Mesenteric fat pad (tissue), 1 donor: ENCODE measurements at regions not wholly inside any gene's neighbourhood (a gene's known extent, or its start where the extent isn't known, plus 50 kb on each side); places are given as distances from the start of the nearest gene placed in this dataset.

ENCODE experiments used
- DNase-seq: peaks from one replicate; pipeline ENCODE4 v3.0.0-alpha.2; 2020; ENCODE audit warnings: low spot score
- donor health status: DM: yes; HTN: yes; CAD: no.

DNA sequence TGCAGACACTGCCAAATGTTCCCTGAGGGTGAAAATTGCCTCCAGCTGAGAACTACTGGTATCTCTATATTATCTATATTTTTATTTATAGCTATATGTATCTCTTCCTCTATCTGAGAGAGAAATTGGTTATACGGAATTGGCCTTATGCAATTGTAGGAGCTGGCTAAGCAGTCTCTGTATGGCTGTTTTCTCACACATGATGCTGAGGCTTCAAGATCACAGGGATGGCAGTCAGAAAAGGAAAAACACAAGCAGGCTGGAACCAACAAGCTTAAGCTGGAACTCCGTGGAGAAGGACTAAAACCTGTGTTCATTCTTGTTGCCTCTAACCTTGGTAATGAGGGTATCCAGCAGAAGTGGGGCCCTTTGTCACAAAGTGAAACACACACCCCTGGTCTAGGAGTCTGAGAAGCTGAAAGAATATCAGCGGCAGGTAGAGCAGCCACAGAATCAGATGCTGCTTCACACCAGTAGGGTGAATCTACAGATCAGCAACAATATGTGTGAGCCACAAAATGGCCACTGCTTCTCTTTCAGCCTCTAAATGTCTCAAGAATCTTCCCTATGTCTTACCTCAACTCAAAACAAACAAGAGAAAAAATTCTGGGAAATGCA, 166.5 kb upstream of the PPP1R2C start:
- no peak for DNase-seq

DNA sequence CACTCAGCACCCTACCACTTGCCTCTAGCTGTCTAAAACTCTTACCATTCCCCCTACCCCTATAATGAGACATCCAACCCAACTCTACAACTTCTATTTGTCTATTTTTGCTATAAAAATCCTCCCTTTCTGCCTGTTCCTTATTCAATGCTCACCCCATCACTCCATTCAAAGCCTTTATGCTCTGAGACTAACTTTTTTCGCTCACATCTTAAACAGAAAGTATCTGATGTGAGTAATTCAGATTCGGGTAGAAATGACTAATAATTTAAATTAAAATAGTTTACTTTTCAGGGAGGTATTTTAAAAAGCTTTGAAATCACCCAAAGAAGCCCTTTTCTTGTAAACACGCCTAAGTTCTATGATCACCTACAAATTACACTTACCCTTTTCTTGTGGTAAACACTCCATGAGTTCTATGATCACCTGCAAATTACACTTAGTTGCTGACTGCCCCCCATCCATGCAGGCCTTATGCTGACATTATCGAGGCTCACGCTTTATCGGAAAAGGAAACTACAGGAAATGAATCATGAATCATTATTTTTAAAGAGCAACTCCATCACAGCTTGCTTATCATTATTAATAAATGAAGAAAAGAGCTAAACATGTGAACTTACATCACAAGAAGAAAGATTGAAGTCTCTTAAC, 168.7 kb upstream of the PPP1R2C start:
- no peak for DNase-seq

DNA sequence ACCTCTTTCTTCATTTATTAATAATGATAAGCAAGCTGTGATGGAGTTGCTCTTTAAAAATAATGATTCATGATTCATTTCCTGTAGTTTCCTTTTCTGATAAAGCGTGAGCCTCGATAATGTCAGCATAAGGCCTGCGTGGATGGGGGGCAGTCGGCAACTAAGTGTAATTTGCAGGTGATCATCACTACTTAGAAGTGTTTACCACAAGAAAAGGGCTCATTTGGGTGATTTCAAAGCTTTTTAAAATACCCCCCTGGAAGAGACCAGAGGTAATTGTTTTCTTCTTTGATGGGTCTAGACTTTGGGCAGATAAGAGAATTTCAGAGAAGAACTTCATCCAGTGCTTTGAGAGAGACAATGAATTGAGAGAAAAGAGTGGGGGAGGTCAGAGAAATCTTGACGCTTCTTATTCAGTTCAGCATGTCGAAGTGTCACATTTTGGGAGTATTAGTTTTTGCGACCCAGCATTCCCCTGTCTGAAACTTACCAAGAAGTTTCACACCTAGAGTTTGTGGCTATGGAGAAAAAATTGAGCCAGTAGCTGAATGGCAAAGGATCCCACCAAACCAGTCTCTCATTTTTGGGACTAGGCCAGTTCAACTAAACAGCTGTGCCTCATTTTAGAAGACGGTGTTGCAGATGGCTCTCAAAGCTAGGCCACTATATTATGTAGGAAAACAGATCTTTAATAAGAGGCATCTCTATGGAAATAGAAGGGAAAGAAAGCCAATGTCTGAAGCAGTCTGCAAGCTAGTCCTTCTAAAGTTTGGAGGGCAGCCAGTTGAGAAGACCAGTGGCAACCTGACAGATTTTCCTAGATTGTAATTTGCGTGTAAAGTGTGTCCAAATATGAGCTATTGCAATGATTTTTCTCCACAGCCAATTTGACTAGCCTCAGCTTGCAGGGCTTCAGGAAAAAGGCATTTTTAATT, 171.0 kb upstream of the PPP1R2C start:
- no peak for DNase-seq

DNA sequence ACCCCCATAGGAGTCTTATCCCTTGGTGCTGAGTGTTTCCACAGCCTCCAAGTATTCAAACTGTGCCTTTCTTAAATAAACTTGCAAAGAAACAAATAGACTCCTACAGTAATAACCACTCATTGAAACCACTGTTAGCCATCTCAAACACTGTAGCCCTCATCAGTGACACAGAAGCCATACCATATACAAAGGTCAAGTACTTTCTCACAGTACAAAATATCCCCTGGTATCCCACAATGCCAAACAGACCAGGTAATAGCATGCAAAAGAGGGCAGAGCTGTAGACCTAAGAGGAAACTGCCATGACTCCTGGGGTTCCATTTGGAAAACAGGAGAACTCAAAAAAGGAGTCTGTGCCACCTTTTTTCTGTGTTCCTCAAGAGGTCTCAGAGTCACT, 173.8 kb upstream of the PPP1R2C start:
- no peak for DNase-seq

DNA sequence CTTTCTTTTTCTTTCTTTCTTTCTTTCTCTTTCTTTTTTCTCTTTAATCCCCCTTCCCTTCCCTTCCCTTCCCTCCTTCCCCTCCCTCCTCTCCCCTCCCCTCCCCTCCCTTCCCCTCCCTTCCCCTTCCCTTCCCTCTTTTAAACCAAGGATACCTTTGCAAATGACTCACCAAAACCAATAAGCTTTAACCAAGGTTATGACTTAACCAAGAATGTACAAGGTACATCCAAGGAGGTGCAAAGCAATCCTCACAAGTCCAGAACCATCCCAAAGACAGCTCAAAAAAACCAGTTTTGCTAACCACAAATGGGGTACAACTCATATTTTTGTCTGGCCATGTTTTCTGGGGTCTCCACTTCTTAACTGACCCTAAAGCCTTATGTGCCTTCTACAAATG, 174.7 kb upstream of the PPP1R2C start:
- DNase-seq: no peak

DNA sequence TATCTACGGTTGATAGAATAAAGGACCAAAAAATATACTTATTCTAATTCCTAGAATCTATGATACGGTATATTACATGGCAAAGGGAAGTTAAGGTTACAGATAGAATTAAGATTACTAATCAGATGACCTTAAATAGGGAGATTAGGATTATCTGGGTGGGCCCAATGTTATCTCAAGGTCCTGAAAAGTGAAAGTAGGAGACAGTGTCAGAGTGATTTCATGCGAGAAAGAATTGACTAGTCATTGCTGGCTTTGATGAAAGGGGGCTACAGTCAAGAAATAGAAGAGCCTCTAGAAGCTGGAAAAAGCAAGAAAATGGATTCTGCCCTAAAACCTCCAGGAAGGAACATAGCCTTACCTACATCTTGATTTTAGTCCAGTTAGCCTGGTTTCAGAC, 176.9 kb upstream of the PPP1R2C start:
- no peak for DNase-seq

DNA sequence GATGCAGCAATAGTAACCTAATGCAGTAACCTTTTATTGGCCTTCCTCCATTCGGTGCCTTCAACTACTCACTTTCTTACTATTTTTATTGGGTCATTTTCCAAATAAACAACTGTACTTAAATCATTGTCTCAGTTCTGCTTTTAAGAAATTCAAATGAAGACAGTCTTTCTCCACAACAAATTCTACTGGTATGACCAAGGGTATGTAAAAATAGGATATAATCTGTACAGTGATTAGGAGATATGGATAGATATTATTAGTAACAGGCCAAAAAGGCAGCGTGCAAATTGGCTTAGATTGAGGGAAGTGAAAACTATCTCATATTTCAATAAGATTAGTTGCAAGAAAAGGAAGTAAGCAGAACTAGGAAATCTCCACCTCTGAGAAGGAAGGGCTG, 177.4 kb upstream of the PPP1R2C start:
- no peak for DNase-seq

DNA sequence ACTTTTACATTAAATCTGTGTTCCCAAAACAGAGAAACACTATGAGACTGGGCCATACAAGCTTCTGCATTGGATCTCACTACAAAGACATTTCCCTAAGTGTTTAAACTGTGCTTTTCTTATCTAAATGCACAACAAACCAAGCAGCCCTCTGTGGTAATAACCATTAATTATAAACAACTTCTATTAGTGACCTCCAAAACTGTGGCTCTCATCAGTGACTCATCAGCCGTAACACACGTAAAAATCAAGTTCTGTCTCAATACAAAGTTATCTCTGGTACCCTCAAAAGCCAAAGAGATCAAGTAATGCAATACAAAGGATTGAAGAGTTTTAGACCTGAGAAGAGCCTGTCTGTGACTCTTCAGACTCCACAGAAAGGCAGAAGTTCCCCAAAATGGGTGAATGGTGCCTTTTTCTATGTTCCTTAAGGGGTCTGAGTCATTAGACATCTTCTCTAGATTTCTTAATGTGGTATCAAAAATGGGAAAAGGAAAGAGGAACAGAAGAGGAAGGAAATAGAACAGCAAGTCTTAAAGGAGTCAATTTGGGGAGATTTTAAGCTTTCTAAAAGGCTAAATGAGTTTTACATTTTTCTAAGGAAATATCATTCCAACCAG, 189.8 kb upstream of the PPP1R2C start:
- no peak for DNase-seq

DNA sequence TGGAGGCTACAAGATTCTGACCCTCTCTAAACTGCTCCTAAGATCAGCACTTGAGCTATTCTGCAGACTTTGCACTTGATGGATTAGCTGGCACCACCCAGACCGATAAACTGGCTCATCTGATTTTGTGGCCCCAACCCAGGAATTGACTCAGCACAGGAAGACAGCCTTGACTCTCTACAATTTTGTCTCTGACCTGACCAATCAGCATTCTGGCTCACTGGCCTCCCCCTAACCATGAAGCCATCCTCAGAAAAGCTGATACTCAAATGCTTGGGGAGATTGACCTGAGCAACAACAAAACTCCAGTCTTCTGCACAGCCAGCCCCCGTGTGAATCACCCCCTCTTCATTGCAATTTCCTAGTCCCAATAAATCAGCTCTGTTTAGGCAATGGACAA, 195.4 kb upstream of the PPP1R2C start:
- DNase-seq: no peak

DNA sequence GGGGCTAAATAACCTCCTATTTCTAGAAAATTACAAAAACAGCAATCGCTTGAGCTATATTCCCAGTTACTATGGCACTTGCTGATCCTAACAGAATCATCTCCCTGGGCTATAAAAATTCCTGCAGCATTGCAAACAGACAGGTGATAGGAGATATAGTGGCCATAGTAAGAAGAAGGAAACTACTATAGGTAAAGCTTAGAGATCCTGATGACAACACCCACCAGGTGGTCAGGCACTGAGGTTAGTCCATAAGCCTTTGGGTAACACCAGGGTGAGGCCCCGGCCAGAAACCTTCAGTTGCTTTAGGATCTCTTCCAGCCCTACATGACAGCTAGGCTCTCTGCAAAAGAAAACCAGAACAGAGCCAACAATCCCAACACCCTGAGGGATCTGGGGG, 197.9 kb upstream of the PPP1R2C start:
- DNase-seq: no peak

DNA sequence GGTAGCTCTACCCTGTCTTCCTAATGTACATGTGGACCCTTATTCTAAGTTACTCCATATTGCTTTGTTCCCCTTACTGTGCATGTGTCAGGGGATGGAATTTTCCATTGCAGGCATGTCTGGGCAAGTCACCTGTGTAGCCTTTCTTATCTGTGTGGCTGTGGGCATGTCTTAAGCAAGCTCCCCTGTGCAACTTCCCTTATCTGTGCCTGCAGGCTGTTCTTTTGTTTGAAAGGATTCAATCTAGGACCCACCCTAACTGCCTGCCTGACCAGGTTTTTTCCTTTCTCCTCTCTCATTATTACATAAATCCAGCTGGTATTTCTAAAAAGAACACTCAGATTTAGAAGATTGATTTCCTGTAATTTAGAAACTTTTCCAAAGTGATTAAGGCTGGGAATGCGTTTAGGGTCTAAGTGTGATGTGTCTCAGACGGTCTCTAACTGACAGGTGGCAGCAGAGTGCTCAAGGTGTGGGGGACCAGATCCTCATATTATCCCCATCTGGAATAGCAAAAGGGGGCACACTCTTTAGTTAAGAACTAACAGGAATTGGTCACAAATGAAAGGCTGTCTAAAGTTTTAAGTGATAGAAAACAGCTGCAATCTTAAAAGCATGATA, 198.9 kb upstream of the PPP1R2C start:
- DNase-seq: no peak

DNA sequence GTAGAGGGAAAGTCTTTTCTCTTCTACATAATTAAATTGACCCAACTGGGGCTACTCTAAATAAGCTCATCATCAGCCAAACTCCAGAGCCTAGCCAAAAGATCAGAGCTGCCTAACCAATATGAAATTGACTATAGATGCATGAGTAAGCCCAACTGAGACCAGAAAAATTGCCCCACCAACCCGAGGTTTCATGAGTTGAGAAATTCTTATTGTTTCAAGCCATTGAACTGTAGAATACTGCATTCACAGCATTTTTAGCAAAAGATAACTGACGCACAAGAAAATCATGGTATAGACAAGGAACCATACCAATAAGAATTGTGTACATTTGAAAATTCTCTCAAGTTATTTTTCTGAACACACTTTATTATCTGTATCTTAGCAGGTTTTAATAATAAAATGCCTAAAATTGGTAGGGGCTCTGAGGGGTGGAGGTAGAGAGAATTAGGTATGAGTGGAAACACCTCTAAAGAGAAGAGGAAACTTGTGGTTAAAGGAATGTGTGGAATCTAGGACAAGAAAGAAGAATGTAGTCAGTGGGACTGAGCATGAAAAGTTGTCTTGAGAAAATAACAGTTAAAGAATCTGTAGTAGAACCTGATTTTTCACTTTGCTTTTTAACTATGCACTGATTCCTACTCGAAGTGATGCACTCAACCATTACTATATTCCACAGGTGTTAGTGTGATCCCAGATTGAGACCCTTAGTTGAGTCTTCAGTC, 200.9 kb upstream of the PPP1R2C start:
- no peak for DNase-seq

DNA sequence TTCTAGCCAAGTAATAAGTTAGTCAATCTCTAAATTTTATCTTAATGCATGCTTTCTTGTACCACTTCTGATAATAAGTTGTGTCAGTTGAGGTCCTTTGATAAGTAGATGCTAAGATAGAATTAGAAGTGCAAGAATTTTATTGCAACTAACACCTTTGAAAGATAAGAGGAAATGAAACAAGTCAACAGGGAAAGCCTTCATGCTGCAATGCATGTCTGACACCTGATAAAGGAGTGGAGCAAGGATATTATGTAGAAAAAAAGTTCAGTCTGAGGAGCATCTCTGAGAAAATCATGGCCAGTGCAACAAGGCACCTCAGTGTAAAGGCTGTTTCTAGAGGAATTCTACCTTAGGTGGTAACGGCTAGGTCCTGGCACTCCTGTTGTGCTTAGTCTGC, 210.7 kb upstream of the PPP1R2C start:
- no peak for DNase-seq

DNA sequence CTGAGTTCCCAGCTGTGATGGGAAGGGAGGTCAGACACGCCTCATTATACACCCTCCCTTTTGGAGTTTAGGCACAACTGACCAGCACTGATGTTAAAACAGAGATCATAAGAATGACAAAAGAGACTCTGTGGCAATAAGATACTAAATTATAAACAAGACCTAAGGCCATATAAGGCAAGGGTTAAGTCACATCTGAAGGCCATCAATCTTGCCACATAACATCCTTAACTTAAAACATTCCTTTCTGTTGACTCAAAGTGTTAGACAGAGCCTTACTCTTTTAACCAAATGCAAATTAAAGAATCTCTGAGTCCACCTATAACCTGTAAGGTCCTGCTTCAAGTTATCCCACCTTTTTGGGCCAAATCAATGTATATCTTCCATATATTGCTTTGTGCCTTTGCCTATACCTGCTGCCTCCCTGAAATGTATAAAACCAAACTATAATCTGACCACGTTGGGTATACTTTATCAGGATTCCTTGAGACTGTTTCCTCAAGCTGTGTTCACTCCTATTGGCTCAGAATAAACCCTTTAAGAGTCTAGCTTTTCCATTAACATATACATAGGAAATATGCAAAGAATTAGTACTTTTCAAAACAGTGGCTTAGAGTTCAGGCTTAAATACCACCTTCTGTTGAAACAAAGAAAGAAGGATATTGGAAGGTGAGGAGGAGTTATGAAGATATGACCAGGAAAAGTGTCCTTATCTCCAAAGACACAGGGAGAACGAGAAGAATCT, 214.4 kb upstream of the PPP1R2C start:
- DNase-seq: no peak

DNA sequence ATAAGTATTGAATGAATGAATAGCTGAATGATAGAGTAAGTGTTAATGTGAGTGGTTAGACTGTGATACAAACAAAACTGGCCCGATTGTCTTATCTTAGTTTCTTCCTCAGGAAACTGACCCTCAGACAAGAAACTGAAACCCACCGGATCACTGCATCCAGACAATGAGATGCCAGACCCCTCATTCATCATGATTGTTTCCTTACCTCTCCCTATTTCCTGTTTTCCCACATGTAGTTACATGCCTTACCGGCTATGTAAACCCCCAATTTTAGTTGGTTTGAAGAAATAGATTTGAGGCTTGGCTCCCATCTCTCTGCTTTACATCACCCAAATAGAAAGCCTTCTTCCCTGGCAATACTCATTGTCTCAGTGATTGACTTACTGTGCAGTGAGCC, 218.9 kb upstream of the PPP1R2C start:
- DNase-seq: no peak

DNA sequence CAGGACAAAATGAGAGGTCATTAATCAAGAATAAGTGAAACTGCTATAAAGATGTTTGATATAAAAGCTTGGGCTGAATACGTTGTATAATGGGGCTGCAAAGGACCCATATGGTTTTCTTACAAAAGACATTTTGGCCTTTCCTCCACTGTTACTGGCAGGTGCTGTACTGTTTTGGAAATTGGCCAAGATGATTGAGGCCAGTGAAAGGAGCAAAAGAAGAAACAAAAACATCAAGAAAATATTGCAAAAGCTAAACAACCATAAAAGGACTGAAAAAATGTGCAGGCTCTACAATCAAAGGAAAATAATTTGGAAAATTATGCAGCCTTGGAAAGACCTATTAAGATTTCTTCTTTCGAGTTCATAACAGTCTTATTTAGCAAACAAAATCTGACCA, 222.2 kb upstream of the PPP1R2C start:
- no peak for DNase-seq

DNA sequence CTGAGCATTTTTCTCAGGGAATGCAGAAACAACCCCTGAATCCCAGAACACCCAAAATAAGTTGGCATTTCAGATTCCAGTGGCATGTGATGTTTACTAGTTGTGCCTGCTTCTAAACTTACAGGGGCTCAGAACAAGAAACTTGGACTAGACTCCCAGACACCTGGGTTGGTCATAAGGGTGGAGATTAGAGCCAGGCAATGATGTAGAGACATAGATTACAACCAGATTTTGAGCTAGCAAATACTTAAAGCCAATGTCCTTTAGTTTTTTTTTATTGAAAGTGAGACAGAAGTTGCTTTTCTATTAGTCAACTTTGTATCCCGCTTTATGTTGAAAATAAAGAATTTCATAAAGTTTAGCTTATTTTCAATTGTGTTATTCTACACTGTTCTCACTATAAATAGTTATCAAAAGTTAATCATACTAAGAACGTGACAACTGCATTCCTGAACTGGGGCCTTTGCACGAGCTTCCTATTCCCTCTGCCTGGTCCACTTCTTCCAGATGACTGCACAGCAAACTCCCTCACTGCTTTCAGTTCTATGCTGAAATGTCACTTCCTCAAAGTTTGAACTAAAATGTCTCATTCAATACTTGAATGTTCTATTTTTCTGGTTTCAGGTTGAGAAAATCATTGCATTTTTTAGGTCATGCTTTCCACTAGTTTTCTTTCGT, 224.7 kb upstream of the PPP1R2C start:
- DNase-seq: no peak

DNA sequence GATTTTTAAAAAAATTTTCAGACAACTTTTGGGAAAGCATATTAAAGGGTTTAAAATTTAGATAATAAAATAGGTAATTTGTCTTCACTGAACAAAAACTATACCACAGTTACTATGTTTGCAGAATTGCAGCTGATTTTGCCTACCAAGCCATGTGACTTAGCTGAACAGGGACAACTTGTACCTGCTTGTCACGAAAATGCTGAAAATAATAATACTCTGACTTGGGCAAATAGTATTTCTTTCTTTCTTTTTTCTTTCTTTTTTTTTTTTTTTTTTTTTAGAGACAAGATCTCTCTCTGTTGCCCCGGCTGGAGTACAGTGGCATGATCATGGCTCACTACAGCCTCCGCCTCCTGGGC, 225.2 kb upstream of the PPP1R2C start:
- DNase-seq: no peak

DNA sequence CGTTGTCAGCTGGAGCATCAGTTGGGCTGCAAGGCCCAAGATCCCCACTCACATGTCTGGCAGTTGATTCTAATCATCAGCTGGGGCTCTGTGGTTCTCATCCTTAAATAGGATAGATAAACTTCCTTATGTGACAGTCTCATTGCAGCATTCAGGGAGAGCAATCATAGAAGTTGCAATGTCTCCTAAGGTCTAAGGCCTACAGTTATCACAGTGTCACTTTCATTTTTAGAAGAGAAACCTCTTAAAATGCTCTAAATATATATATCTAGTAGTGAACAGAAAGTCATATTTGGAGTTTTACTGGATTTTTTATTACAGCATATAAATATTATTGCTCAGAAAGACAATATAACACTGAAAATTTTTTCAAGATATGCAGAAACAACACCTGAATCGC, 226.0 kb upstream of the PPP1R2C start:
- DNase-seq: no peak

DNA sequence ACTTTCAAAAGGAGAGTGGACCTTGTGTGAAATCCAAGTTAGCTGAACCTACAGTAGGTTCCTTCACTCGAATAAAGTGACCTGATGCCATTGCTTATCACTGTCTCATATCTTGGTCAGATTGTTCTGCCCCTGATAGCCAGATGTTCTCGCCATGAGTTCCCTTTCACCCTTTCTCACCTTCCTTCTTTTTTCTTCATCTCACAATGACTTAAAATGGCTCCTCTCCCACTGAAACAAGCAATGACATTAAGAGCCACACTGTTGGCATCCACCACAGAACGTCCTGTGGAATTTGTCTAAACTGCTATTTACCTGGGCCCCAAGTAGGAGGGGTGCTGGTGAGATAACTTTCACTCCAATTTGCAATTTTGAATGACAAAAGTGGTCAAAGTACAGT, 227.6 kb upstream of the PPP1R2C start:
- no peak for DNase-seq
